Psoas muscle (tissue), 7 donors: ENCODE measurements at regions not wholly inside any gene's neighbourhood (a gene's known extent, or its start where the extent isn't known, plus 50 kb on each side); places are given as distances from the start of the nearest gene placed in this dataset.

Experiments used
- ATAC-seq, 4 donors: fragments of 200-7000 bp; cut with Tn5 transposase; one replicate each; pipeline ENCODE4 v1.9.1; 2020; ENCODE audit warnings: moderate library complexity in 3 of 4, mild to moderate bottlenecking in 2 of 4
- DNase-seq, 2 donors: peaks; one replicate each; pipeline ENCODE4 v3.0.0-alpha.2; 2020
- H3K27ac ChIP-seq: fragments of 200-600 bp; one replicate; pipeline ENCODE4 v1.8.0; 2022
- H3K27me3 ChIP-seq, 3 donors: fragments of 200-600 bp in 1 of 3; one replicate each; pipeline versions ENCODE4 v1.6.1 to v1.8.0; 2013 to 2022; ENCODE audit warnings: low read length in 2 of 3, mild to moderate bottlenecking in 2 of 3, moderate library complexity in 1 of 3; ENCODE audit not compliant: insufficient read depth in 3 of 3
- H3K36me3 ChIP-seq, 2 donors: fragments of 200-600 bp in 1 of 2; one replicate each; pipeline versions ENCODE4 v1.6.1 to v1.8.0; 2013 to 2022; ENCODE audit warnings: low read depth in 1 of 2, mild to moderate bottlenecking in 1 of 2, moderate library complexity in 1 of 2; ENCODE audit not compliant: insufficient read depth in 1 of 2
- H3K4me1 ChIP-seq: fragments of 200-600 bp; one replicate; pipeline ENCODE4 v1.8.0; 2022
- H3K4me3 ChIP-seq: fragments of 200-600 bp; one replicate; pipeline ENCODE4 v1.8.0; 2022; ENCODE audit warnings: mild to moderate bottlenecking
- H3K9me3 ChIP-seq: fragments of 200-600 bp; one replicate; pipeline ENCODE4 v1.8.0; 2022
- CTCF ChIP-seq: fragments of 200-600 bp; IDR thresholded peaks from one replicate; pipeline ENCODE4 v1.8.0; 2022; ENCODE audit warnings: antibody characterized with exemption
- WGBS, 3 donors: extraction: QIAGEN DNeasy Blood & Tissue Kit; methylation state at CpG; one replicate each; pipeline versions ENCODE4 v1.1.6 to v1.1.7; 2013; 5-methylcytosine and 5-hydroxymethylcytosine counted together
- intact Hi-C, 2 donors: fragments of 100-400 bp; cut with DNase I; formaldehyde crosslinking; loops; one replicate each; pipeline versions ENCODE4 v1.11.0 to v1.14.2; 2022
- donor health status: healthy with polysubstance abuse.
- donor health status: DM: no; HTN: no; CAD: no; lungs with moderate emphysema.
- donor health status: Bipolar disorder and iron deficiency.
- donor health status: healthy.
- donor health status: DM: yes; HTN: yes; CAD: no.
- donor health status: DM: no; HTN: no; CAD: no.
- donor health status: DM: yes; HTN: yes; CAD: no.

- H3K36me3 ChIP-seq, result no peaks in the 10 kb centered on the region
- no peak for TF ChIP-seq CTCF
- H3K27me3 ChIP-seq, result no peaks in the 10 kb centered on the region
- WGBS, 3 donors, result 15 to 22% (median 18%) methylated on average over 4 of the region's 4 CpGs
- no peak overlapping the region for H3K4me3 ChIP-seq
- no peaks in the 10 kb centered on the region for H3K9me3 ChIP-seq
- no peaks in the 10 kb centered on the region for H3K4me1 ChIP-seq
- no peak overlapping the region for H3K27ac ChIP-seq
- intact Hi-C loops, result no loop called here
- ATAC-seq (no peak), DNase-seq (no peak)
Measured at GRCh38 chr1:98201666-98202081, 280.8 kb upstream of the DPYD start.

- H3K27ac ChIP-seq, result no peak overlapping the region
- TF ChIP-seq CTCF, result no peak
- intact Hi-C loops, result no loop called here
- H3K4me3 ChIP-seq, result no peak overlapping the region
- DNase-seq, result no peak
- no peaks in the 10 kb centered on the region for H3K36me3 ChIP-seq
- 50 to 55% (median 53%) methylated on average over 3 of the region's 3 CpGs for WGBS, 3 donors
- H3K27me3 ChIP-seq, result no peaks in the 10 kb centered on the region
- no peak for ATAC-seq
- no peaks in the 10 kb centered on the region for H3K9me3 ChIP-seq
- no peaks in the 10 kb centered on the region for H3K4me1 ChIP-seq
Measured at GRCh38 chr1:98197356-98197755, 276.5 kb upstream of the DPYD start.

GRCh38 chr1:98196012-98196411 lies 275.2 kb upstream of the DPYD start:
- 93 to 96% (median 93%) methylated on average over 2 of the region's 2 CpGs for WGBS, 3 donors

GRCh38 chr1:98188774-98189173 lies 267.9 kb upstream of the DPYD start:
- Histone ChIP-seq H3K27ac (no peak overlapping the region), H3K9me3 (no peaks in the 10 kb centered on the region), H3K4me1 (no peaks in the 10 kb centered on the region), H3K36me3 (no peaks in the 10 kb centered on the region), H3K4me3 (no peak overlapping the region), H3K27me3 (no peaks in the 10 kb centered on the region)
- DNase-seq (no peak), ATAC-seq (no peak)
- TF ChIP-seq CTCF, result no peak
- intact Hi-C loops, result no loop called here
- 66 to 84% (median 81%) methylated on average over 1 of the region's 1 CpG for WGBS, 3 donors

More at GRCh38 chr1:98196012-98196411, 275.2 kb upstream of the DPYD start:
- no peaks in the 10 kb centered on the region for H3K36me3 ChIP-seq
- H3K27ac ChIP-seq, result no peak overlapping the region
- no peak overlapping the region for H3K4me3 ChIP-seq
- no peak for TF ChIP-seq CTCF
- no peak for DNase-seq
- no peak for ATAC-seq
- H3K9me3 ChIP-seq, result no peaks in the 10 kb centered on the region
- no peaks in the 10 kb centered on the region for H3K27me3 ChIP-seq
- intact Hi-C loops, result no loop called here
- H3K4me1 ChIP-seq, result no peaks in the 10 kb centered on the region

- intact Hi-C loops, result no loop called here
- H3K27me3 ChIP-seq, result no peaks in the 10 kb centered on the region
- no peaks in the 10 kb centered on the region for H3K4me1 ChIP-seq
- no peaks in the 10 kb centered on the region for H3K9me3 ChIP-seq
- TF ChIP-seq CTCF, result no peak
- no peak for DNase-seq
- ATAC-seq, result no peak
- WGBS, 3 donors, result 82 to 85% (median 84%) methylated on average over 2 of the region's 2 CpGs
- H3K27ac ChIP-seq, result no peak overlapping the region
- no peaks in the 10 kb centered on the region for H3K36me3 ChIP-seq
- no peak overlapping the region for H3K4me3 ChIP-seq
Measured at GRCh38 chr1:98184856-98185255, 264.0 kb upstream of the DPYD start.
